Sciatic nerve (tissue), 2 donors: ENCODE measurements at regions not wholly inside any gene's neighbourhood (a gene's known extent, or its start where the extent isn't known, plus 50 kb on each side); places are given as distances from the start of the nearest gene placed in this dataset.
"Not testable (repeated sequence)": the region's sequence is repeated elsewhere in the genome, so short reads cannot be mapped to it uniquely, and the experiment has no call there.

Experiments
- ATAC-seq: fragments of 200-7000 bp; cut with Tn5 transposase; one replicate; pipeline ENCODE4 v1.9.1; 2020; ENCODE audit warnings: mild to moderate bottlenecking, moderate library complexity
- DNase-seq: peaks from one replicate; pipeline ENCODE4 v3.0.0-alpha.2; 2020; ENCODE audit warnings: low spot score
- intact Hi-C: fragments of 100-400 bp; cut with DNase I; formaldehyde crosslinking; loops from one replicate; pipeline ENCODE4 v1.14.2; 2022
- donor health status: DM: no; HTN: no; CAD: no.
- donor health status: DM: no; HTN: no; CAD: no.

DNA sequence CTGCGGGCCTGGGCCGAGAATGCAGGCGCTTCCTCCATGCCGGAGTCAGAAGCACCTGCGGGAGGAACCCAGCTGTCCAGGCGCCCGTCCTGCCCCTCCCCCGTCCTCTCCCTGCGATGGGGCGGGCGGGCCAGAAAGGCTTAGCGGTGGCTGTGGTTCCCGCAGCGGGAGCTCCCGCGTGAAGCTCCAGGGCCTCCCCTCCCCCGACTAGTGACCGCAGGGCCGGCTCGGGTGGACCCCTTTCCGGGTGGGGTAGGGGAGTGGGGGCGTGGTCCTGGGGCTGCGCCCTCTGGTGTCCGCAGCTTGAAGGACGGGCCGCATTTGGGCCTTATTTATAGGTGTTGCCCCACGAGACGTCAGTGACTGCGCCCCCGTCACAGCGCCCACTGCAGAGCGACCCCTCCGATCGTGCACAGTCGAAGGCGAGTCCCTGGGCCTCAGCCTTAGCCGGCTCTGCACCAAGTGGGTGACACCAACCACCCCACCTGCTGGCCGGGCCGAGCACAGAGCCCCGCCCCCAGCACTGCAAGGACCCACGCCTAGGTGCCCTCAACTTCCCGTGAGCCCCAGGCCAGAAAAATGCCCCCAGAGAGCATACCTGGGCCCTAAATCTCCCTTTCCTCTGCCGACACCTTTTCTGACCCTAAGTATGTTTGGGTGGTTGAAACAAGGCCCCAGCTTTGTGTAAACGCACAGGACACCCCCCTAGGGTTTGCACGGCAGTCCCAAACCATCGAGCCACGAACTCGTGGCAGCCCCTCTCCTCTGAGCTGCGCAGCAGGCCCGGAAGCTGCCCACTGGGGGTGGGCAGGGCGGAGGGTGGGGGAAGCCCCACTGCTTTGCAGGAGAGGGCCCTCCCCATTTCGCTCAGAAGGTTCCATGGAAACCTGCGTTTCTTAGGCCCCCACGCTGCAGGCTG is 252.4 kb downstream of the ANKRD30B start:
- DNase-seq, intact Hi-C loops, ATAC-seq: not testable (repeated sequence)

DNA sequence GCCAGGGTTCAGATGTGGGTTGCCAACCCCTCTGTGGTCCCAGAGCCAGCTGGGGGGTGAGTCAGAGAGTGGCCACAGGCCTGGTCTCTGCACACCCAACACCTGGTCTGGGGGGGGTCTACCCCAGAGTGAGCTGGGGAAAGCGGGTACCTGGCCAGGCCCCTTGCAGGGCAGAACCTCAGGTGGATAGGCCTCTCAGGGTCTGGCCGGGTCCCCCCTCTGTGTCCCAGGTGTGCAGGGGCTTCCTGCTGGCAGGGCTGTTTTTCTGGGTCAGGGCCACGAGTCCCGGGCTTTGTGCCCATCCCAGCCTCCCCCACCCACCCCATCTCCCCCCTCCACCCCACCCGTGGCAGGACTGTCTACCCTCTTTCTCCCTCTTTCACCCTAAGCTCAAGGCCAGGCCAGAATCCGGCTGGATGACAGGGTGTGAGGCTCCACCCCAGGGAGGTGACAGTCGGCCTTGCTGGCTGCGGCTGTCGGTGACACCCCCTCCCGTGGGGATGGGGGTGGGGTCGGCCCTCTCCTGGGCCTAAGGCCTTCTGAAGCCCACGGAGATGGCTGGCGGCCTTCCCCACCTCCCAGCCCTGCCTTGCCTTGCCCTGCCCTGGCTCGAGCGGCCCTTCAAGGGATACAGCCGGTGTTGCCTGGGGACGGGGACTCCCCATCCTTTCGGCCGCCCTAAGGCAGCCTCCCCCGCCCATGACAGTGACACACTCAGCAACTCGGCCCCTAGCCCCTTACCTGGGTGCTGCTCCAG is 253.2 kb downstream of the ANKRD30B start:
- ATAC-seq, intact Hi-C loops, DNase-seq: not testable (repeated sequence)

DNA sequence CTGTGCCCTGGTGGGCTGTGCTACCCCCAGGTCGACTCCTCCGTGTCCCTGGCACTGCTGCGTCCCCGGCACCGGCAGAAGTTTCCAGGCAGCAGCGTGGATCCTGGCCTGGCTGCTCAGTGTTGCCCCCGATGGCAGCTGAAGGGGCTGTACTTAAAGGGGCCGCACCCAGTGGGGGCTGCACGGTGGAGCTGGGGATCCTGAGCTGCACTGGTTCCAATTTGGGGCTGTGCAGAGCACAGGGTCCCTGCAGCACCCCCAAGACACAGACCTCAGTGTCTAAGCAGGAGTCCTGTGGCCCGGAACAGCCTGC is 253.8 kb downstream of the ANKRD30B start:
- intact Hi-C loops, ATAC-seq, DNase-seq: not testable (repeated sequence)

DNA sequence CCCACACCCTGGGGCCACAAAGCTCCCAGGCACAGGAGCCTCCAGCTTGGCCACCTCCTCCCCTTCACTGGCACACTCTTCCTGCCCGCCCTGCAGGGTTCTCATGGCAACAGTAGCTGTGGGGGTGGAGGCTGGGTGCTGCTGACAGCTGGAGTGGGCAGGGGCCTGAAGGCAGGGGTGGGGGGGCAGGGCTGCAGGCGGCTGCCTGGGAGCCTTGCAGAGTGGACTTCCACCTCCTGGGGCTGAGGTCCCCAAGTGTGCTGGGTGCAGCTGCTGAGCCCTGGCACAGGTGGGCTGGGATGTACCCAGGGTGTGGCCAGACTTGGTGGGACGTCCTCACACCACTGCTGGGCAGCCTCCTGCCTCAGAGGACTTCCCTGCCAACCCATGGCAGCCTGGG is 254.8 kb downstream of the ANKRD30B start:
- intact Hi-C loops, ATAC-seq, DNase-seq: not testable (repeated sequence)

DNA sequence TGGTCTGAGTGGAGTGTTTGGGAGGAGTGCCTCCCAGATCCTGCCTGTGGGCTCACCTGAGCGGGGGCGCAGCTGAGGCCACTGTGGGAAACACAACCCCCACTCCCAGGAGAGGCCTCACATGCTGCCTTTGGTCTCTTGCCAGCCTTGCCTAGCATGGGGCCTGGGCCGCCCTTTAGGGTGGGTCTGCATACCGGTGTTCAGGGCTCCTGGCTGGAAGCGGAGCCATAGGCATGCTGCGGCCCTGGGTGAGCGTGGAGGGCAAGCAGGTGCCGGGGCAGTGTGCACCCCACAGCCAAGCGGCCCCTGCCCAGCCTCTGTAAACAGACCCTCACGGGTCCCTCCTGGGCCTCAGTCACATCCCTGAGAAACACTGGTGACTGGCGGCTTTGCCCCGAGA is 255.3 kb downstream of the ANKRD30B start:
- intact Hi-C loops, DNase-seq, ATAC-seq: not testable (repeated sequence)

DNA sequence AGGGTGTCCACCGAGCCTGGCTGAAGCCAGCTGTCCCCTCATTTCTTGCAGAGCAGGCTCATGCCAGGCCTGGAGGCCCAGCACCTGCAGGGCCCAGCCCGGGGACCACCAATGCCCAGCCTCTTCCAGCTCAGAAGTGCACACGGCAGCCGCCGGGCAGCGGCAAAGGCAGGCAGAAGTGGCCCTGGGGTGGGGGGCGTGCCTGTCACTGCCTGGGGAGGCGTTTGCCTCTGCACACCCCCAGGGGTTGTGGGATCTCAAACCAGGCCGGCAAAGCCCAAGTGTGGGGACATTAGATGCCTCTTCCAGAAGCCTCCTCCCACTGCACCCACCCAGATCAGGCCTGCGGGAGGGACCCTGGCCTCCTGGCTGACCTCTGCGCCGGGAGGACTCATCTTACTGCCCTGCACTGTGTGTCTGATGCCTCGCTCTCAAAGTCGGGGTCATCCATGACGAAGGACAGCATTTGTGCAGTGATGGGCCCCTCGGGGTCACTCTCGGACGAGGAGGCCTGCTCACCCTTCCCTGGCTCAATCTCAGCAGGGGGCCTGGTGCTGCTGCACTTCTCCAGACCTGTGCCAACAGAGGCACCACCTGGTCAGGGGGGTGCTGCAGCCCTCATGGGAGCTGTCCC is 255.8 kb downstream of the ANKRD30B start:
- ATAC-seq, DNase-seq: not testable (repeated sequence)

DNA sequence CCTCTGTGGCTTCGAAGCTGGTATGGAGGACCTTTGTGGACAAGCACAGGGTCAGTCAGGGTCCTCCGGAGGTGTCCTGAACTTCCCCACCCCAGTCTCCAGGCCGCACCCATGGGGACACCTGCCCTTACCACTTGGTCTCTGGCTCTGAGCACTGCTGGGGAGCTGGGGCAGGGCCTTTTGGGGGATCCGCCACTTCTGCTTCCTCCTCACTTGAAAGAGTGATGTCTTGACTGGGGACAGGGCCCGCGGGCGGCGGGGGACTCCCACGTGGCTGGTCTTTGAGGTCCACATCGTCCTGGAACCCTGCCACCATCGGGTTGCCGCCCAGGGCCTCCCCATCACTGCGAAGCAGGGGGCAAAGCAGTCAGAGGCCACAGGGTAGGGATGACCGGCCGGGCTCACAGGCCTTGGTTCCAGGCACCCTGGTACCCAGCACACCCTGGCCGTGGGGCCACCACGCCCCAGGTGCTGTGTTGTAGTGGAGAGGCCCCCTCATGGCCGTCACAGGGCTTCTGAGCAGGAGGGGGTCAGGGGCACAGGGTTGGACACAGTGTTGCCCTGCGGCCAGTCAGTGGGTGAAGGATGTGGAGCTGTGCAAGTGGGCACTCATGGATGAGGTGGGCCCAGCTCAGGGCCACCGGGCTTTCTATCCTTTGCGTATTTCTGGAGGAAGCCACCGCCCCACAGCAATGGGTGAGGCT is 256.4 kb downstream of the ANKRD30B start:
- intact Hi-C loops, ATAC-seq, DNase-seq: not testable (repeated sequence)

More for the DNA sequence above, 255.8 kb downstream of the ANKRD30B start:
- intact Hi-C loops: not testable (repeated sequence)

DNA sequence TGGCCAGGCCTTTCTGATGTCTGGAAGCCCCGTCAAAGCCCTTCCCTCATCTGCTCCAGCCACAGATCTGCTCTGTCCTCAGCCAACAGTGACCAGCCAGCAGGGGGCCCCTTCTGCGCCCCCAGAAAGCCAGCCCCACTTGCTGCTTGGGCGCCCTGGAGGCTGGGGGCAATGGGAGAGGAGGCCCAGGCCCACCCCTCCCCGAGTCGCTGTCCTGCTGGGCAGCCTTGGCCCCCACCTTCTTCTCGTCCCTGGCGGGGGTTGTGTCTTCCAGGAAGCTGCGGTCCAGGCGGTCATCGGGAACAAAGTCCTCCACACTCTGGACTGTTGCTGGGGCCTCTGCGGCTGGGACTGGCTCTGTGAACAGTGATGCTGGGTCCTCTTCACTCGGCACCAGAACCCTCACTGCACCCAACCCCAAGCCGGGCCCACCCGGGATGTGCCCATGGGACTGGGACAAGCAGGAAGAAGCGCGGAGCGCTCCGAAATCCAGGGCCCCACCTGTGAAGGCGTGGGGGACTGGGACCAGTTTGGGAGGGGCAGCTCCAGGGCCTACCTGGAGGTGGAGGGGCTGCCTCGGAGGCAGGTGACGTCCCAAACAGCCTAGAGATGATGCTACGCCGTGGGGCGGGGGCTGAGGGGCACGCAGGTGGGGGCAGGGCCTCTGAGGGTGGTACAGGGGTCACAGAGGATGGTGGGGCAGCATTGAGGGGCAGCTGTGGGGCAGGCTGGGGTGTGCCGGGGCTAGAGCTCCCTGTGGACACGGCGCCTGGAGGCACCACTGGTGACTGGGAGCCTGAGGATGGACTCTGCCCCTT is 257.6 kb downstream of the ANKRD30B start:
- DNase-seq (no peak), ATAC-seq (no peak)
- intact Hi-C loops: no loop called here

DNA sequence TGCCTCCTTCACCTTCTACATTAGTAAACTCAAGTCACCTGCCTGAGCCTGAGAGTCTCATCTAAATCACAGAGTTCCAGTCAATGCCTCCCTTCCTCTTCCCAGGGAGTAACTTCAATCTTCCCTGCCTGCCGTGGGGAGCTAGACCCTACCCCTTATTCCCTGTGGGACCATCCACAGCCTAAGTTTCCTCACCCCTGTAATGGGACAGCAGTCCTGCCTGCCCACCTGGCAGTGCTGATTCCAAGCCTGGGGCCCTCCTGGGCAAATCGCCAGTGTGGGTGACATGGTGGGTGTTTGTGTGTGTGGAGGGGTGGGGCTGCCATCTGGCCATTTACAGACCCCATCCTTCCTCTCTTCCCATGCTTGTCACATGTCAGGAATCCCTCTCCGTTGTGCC is 258.6 kb downstream of the ANKRD30B start:
- intact Hi-C loops, DNase-seq, ATAC-seq: not testable (repeated sequence)

DNA sequence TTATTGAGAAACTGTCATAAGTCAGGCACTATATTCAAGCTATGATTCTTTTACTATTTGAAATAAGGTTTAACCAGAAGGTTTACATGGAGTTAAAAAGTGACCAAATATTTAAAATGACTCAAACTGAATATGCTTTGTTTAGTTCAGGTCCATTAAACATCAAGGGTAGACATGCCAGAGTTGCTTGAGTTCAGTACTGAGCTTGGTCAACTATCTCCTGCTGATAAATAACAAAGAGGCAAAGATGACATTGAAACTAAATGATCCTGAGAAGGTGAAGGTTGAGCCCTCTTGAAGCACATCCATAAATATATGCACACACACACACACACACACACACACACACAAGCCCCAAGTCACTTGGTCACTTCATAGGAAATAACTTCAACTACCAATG is 278.1 kb downstream of the ANKRD30B start:
- intact Hi-C loops: not testable (repeated sequence)

DNA sequence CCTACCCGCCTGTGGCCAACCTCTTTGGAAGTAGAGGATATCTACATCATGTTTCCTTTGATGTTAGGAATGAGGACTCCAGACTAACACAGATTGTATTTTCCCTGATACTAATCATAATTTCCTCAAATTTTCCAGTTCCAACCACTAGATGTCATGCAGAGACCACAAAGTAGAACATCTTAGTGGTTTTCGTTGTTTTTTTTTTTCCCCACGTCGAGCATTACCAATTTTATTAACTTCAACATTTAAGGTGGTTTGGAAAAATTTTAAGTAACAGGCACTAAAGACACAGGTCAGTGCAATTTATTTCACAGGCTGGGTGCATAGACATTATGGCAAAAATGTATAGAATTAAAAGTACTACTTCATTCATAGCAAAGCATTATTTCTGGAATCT is 280.1 kb downstream of the ANKRD30B start:
- ATAC-seq, intact Hi-C loops, DNase-seq: not testable (repeated sequence)

More for the DNA sequence above, 278.1 kb downstream of the ANKRD30B start:
- DNase-seq, ATAC-seq: not testable (repeated sequence)

DNA sequence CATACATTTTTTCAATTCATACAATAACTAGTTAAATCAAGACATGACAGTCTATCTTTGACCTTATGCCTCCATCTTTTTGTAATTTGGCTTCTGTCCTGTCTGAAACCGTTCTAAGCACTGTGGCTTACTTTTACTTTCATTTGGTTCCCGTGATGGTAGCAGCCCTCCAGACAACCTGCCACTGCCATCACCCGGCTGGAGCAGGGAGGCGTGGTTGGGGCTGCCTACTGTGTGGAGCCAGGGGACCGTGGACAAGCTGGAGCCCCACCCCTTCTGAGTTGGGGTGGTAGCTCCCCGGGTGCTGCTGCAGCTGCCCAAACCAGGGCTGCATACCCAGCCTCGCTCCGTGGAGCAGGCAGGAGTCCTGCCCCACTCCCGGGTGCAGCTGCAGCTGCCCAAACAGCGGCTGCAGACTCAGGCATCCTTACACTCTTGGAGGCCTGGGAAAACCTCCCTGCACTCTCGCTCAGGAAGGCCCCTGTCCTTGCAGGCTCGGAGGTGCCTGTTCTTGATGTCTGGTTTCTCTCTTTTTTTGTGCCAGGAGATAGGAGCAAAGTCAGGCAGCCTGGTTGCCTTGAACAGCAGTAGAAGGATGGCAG is 312.4 kb downstream of the ANKRD30B start:
- ATAC-seq, intact Hi-C loops, DNase-seq: not testable (repeated sequence)

DNA sequence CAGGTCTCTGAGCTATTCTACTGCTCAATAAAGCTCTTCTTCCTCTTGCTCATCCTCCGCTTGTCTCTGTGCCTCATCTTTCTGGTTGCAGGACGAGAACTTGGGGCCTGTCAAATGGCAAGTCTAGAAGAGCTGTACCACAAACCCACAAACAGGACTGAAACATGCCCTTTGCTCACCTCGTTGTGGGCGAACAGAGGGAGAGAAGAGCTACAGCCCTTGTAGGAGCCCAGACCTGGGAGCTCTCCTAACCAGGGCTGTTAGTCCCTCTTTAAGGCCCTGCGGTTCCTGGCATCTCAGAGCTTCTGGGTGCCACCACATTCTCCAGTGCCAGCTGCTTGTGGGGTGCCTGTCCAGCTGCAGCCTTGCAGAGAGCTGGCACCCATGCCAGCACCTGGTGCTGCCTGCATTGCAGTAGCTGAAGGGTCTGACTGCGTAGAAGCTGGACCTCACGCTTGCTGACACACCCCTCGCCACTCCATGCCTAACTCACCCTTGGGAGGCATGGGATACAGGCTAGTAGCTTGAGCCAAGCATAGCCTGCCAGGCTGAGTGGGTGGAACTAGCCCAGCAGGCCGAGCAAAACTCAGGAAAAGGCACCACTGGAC is 313.4 kb downstream of the ANKRD30B start:
- ATAC-seq, DNase-seq, intact Hi-C loops: not testable (repeated sequence)

DNA sequence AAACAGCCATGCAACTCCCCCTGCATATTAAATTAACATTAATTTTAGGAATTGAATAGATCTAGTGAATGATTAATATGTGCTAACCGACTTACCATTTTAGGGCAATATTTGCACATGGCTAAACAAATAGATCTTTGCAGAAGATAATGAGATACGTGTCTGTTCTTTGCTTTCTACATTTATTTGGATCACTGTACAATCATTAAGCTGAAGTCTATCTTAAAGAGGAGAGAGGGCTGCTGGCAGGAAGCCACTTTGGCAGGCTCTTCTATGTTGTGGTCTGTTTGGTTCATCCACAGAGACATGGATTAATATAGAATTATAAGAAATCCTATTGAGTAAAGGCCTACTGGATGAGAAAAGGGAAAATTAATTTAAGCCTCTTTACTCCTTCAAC is 318.5 kb downstream of the ANKRD30B start:
- intact Hi-C loops, DNase-seq, ATAC-seq: not testable (repeated sequence)

DNA sequence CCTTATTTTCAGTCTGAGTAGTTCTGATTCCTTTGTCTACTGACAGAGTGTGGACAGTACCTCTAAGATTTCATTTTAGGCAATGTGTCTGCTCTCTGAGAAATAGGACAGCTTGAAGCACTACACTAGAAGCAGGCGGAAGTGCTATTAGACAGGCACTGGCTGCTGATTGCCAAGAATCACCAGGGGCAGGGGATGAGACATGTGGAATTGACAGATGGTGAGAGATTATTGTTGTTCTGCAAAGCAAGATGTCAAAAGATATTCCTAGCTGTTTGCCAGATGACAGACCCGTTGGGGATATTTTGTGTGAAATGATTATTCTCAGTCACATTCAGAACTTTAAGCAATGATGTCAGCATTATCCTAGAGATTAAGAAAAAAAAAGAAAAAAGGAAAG is 323.3 kb downstream of the ANKRD30B start:
- ATAC-seq, intact Hi-C loops, DNase-seq: not testable (repeated sequence)
